ENCODE measurements at regions not wholly inside any gene's neighbourhood (a gene's known extent, or its start where the extent isn't known, plus 50 kb on each side); places are given as distances from the start of the nearest gene placed in this dataset.

GRCh38 chrX:13900351-13900750 lies 83.5 kb upstream of the GPM6B start:
- TF ChIP-seq, protein P1, sequence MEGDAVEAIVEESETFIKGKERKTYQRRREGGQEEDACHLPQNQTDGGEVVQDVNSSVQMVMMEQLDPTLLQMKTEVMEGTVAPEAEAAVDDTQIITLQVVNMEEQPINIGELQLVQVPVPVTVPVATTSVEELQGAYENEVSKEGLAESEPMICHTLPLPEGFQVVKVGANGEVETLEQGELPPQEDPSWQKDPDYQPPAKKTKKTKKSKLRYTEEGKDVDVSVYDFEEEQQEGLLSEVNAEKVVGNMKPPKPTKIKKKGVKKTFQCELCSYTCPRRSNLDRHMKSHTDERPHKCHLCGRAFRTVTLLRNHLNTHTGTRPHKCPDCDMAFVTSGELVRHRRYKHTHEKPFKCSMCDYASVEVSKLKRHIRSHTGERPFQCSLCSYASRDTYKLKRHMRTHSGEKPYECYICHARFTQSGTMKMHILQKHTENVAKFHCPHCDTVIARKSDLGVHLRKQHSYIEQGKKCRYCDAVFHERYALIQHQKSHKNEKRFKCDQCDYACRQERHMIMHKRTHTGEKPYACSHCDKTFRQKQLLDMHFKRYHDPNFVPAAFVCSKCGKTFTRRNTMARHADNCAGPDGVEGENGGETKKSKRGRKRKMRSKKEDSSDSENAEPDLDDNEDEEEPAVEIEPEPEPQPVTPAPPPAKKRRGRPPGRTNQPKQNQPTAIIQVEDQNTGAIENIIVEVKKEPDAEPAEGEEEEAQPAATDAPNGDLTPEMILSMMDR (IDR thresholded peaks at IDR 0.05), result no peak

- TF ChIP-seq, protein P1 (IDR thresholded peaks at IDR 0.05), result no peak
Measured at GRCh38 chrX:13899607-13900006, 82.7 kb upstream of the GPM6B start.

- TF ChIP-seq, protein P1 (IDR thresholded peaks at IDR 0.05), result no peak
Measured at GRCh38 chrX:13898603-13899002, 81.7 kb upstream of the GPM6B start.

GRCh38 chrX:13898083-13898482 lies 81.2 kb upstream of the GPM6B start:
- TF ChIP-seq, protein P1 (IDR thresholded peaks at IDR 0.05), result peak; percentile 35; the same call in 1 of the 2 replicates

DNA sequence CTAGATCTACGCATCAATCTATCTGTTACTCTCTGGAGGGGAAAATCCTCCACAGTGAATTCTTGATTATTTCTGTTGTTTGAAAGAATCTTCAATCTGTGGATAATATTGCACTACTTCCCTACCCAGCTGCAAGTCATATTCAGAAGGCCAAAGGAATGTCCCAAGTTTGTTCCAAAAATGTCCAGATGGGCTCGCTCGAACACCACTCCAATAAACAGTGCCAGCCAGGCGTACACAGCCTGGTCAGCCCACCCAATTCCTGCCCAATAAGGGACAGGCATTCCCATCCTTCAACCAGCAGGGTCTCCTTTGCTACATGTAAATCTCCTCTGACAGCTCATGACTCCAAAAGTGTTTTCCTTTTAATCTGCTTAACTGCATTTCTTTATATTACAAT lies 80.7 kb upstream of the GPM6B start:
- TF ChIP-seq, protein P1 (IDR thresholded peaks at IDR 0.05), result no peak

- TF ChIP-seq, protein P1 (IDR thresholded peaks at IDR 0.05), result no peak
Measured at GRCh38 chrX:13894888-13895565, 78.1 kb upstream of the GPM6B start.

GRCh38 chrX:13893826-13894225 lies 76.9 kb upstream of the GPM6B start:
- TF ChIP-seq, protein P1 (IDR thresholded peaks at IDR 0.05), result no peak

DNA sequence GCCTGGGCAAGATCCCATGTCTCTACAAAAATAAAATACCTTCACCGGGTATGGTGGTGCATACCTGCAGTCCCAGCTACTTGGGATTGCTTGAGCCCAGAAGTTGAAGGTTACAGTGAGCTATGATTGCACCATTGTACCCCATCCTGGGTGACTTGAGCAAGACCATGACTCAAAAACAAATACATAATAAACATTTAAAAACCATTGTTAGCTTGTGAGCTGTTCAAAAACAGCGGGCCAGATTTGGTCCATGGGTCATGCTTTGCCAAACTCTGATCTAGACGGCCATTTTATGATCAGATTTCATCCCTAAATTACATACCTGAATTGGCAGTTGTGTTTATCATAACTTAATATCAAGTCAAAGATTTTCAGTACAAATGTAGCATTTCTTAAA lies 76.0 kb upstream of the GPM6B start:
- TF ChIP-seq, protein P1 (IDR thresholded peaks at IDR 0.05), result no peak

All from LNCAP (cell line).